H54 (cell line): ENCODE measurements at regions not wholly inside any gene's neighbourhood (a gene's known extent, or its start where the extent isn't known, plus 50 kb on each side); places are given as distances from the start of the nearest gene placed in this dataset.

ENCODE experiments used
- DNase-seq: peaks from one replicate; pipeline ENCODE4 v3.0.0; 2011; ENCODE audit warnings: low spot score, mixed read lengths; ENCODE audit not compliant: insufficient read length
- FAIRE-seq: peaks from 3 replicates; lab custom pipeline; 2011; peaks lifted over from hg19 to GRCh38; lab: Jason Lieb, UNC
- POLR2A ChIP-seq: IDR thresholded peaks from 2 replicates; pipeline ENCODE4 v1.6.1; 2011; ENCODE audit warnings: low read depth, mild to moderate bottlenecking, low read length

DNA sequence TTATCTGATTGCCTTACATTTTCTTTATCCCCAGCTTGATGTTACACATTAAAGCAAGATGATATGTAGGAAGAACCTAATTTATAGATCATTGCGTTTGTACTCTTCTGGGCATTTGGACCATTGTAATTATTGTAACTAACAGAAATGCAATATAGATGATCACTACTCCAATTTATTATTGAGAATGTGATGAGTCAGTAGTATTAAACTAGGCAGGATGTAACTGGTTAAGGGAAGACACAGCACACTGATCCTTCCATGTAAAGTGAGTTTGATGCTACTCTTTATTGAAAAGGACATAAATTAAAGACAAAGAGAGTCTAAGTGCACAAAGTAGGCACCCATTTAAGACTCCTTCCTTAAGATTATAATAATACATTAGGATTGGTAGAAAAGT lies 223.8 kb downstream of the KIF2B start:
- TF ChIP-seq POLR2A, result no peak
- DNase-seq, result no peak
- FAIRE-seq, result no peak

DNA sequence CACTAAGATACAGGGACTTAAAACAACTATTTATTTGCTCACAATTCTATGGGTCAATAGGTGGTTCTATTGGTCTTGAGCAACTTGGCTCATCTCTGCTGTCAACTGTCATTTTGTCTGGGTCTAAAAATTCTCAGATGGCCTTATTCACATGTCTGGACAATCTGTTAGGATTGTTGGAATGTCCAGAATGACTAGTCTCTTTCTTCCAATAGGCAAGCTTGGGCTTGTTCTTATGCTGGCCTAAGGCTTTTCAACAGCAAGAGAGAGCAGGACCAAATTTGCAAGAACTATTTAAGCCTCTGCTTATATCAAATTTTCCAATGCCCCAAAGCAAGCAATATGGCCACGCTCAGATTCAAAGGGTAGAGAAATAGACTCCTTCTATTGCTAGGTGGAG lies 240.9 kb downstream of the KIF2B start:
- DNase-seq (no peak), FAIRE-seq (no peak)
- no peak for TF ChIP-seq POLR2A

DNA sequence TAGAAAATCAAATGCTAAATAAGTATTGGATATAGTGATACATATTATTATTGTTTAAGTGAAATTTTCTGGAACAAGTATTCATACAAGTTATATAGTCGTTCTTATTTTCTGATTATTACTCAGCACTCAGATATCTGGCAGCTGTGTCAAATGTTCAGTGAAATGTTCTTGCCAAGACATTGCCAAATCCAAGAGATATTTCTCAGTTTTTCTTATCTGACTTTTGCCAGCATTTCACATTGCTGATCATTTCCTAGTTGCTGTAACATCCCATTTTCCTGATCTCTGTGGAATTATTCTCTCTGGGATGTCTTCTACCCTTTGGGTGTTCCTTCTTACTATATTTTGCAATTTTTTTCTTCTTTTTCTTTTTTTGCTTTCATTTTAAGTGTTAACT lies 262.3 kb downstream of the KIF2B start:
- TF ChIP-seq POLR2A, result no peak
- no peak for FAIRE-seq
- no peak for DNase-seq

DNA sequence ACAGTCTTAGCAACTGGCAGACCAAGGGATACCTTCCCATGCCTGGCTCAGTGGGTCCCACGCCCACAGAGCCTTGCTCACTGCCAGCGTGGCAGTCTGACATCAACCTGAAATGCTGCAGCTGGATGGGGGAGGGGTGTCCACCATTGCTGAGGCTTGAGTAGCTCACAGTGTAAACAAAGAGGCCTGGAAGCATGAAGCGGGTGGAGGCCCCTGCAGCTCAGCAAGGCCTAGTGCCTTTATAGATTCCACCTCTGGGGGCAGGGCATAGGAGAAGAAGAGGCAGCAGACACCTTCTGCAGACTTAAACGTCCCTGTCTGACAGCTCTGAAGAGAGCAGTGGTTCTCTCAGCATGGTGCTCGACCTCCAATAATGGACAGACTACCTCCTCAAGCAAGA lies 263.2 kb downstream of the KIF2B start:
- DNase-seq (no peak), FAIRE-seq (no peak)
- no peak for TF ChIP-seq POLR2A

DNA sequence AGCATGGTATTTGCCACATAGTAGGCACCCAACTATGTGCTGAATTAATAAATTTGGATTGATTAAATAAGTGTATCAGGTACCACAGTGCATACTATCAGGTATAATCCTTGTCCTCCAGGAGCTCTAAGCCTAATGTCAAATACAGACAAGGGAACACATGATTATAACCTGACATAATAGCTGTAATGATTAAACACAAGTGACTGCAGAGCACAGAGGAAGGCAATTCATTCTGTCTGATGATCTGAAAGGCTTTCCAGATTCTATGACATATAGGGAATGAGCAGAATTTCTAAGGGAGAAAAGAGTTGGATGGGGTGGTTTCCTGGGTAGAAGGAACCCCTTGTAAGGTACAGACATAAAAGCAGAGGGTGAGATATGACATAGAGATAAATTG lies 273.5 kb downstream of the KIF2B start:
- no peak for TF ChIP-seq POLR2A
- DNase-seq (no peak), FAIRE-seq (no peak)

DNA sequence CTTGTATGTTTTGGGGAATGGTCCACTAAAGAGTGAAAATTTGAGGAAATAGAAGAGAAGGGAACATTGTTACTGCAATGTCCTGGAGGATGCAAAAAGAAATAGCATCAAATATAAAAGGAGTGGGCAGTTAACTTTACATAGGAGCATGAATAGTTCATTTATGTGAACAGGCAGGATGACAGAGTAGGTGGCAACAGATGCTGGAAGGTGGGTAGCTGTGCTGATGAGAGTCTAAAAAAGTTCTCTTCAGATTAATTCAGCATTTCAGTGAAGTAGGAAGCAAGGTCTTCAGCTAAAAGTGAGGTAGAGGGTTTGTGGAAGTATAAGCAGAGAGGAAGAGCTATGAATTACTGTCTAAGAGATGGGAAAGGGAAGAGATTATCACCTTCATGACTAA lies 276.5 kb downstream of the KIF2B start:
- no peak for TF ChIP-seq POLR2A
- FAIRE-seq (no peak), DNase-seq (no peak)

DNA sequence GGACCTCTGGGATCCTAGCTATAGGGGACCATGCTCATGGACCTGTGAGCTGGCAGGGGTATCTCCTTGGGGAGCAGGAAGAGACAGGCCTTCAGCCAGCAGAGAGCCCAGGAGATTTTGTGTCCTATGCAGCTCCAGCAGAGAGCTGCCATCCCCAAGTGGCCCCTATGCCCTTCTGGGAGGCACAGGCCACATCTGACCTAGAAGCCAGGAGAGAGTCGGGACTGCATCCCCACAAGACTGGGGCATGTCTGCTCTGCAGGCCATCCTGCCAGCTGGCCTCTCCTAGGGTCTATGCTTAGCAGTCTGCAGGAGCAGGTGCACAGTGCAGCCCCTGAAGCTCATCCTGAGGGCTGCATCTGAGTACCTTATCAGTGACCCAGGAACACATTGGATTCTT lies 279.5 kb downstream of the KIF2B start:
- FAIRE-seq (no peak), DNase-seq (no peak)
- no peak for TF ChIP-seq POLR2A

DNA sequence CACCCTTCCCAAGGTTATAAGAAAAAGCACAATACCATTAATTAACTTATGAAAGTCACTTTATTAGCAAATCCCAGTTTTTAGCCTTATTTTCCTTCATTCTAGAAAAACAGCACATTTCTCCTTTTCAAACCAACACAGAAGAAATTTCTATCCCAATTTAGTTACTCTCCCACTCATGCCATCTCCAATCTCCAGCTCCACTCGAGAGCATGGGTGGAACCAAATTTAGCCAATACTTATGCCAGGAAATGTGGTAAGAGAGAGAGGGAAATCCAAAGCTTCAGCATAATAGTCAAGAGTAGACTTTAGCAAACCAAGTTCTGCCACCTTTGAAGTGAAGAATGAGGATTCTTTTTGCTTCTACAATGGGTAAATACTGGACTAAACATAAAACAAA lies 288.8 kb downstream of the KIF2B start:
- DNase-seq (no peak), FAIRE-seq (no peak)
- no peak for TF ChIP-seq POLR2A

DNA sequence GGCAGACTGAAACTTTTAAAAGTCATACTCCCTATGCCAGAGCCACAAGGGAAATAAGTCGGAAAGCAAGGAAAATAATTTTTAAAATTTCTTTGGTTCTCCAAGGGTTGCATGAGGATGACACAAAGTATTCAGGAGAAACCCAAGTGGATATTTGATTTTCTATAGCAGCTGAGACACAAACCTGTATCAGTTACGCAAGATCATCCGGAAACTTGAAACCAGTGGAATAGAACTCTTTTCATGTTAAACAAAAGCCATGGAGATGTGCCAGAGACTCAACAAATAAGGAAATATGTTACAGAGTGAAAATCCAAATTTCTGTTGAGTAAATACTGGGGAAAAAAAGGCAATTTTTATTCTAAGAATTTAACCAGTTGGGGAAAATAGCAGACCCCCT lies 294.7 kb downstream of the KIF2B start:
- TF ChIP-seq POLR2A, result no peak
- DNase-seq (no peak), FAIRE-seq (no peak)

DNA sequence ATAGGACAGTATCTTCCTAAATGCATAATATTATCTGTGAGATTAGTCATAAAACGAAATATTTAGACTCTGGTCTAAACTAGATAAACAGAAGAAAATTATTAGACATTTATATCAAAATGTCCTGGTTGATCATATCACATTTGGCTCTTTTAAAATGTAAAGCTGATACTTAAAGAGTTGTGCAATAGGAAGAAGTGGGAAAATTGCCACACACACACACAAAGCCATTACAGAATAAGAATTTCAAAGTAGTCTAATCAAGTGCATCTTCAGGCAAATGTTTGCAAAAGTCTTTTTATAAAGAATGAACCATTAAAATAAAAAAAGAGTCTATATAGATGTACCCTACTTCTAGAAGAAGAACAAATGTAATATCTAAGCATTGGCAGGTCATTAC lies 301.7 kb downstream of the KIF2B start:
- no peak for TF ChIP-seq POLR2A
- DNase-seq (no peak), FAIRE-seq (no peak)

DNA sequence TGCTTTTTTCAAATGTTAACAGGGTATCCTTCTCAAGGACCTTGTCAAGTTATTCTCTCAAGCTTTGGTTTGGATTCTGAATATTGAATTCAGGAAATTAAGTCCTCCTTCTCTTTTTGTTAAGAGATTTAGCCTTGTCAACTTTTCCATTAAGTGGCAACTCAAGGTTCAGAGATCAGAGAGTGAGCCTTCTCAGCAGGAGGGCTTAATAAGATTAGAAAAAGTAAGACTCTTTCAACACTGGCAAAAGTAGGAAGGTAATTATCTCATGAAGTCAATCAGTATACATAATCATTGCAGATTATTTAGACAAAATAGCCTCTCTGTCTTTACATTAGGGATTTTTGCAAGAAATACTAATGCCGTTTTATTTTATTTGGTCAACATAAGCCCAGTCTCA lies 330.7 kb downstream of the KIF2B start:
- FAIRE-seq (no peak), DNase-seq (no peak)
- TF ChIP-seq POLR2A, result no peak

DNA sequence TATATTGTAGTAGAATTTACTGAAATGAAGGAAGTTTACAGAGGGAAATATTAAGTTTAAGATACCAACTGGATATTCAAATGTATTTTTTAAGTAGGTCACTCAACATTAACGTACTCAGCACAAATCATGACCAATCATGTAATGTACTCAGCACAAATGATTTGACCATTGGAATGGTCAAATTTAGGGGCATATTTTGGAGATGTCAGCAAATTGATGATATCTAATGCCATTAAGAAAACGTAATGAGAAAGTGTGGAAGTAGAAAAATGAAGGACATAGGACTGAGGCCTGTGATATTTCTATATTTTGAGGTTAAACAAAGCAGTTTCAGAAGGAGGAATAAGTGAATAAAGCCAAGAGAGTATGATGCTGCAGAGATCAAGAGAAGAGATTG lies 334.8 kb downstream of the KIF2B start:
- DNase-seq (no peak), FAIRE-seq (no peak)
- no peak for TF ChIP-seq POLR2A

DNA sequence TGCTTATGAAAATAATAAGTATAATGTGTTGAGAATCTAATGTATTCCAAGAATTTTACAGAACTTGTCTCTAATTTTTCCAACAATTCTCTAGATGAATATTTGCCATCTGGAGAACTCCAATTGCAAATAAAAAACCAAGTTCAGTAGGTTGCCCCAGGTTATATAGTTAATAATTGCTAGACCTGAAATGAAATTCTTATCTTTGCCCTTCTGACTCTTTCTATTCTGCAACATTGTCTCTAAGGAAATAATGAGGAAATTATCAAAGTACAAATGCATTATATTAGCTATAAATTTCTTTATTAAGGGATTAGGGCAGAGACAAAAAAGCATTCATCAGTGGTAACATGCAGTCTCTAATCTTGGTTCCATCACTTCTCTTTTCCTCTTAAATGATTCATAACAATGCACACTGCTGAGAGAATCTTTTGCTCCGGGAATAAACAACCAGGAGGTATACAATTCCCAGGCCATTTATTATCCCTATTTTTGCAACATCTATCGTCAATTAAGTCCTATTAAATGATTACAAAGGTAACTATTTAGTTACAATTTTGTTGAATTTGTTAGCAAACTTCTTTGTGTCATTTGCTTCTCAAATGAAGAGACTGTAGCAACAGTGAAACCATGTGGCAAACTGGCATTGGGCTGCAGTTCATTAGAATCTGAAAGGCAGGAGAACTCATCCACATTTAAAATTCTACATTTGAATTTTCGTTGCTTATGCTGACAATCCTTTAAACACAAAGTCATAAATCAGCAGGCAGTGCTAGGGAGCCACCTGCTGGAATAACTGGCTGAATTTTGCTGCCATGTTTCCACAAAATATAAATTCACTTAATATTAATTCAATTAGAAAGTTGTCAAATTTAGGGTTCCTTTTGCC lies 349.6 kb downstream of the KIF2B start:
- no peak for TF ChIP-seq POLR2A
- no peak for DNase-seq
- no peak for FAIRE-seq

DNA sequence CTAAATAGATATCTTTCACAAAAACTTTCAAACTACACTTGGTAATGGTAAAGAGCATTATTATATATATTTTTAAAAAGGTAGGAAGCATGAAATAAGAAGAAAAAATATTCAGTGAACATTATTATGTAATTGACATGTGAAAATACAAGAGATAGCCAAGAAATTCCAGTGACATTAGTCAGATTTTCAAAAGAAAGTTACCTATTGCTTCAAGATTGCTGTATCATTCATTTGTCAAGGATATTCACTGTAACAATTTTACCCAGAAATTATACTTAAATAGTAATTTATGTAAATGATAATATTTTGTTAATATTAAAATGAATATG lies 350.2 kb downstream of the KIF2B start:
- DNase-seq, result no peak
- FAIRE-seq, result no peak
- TF ChIP-seq POLR2A, result no peak

DNA sequence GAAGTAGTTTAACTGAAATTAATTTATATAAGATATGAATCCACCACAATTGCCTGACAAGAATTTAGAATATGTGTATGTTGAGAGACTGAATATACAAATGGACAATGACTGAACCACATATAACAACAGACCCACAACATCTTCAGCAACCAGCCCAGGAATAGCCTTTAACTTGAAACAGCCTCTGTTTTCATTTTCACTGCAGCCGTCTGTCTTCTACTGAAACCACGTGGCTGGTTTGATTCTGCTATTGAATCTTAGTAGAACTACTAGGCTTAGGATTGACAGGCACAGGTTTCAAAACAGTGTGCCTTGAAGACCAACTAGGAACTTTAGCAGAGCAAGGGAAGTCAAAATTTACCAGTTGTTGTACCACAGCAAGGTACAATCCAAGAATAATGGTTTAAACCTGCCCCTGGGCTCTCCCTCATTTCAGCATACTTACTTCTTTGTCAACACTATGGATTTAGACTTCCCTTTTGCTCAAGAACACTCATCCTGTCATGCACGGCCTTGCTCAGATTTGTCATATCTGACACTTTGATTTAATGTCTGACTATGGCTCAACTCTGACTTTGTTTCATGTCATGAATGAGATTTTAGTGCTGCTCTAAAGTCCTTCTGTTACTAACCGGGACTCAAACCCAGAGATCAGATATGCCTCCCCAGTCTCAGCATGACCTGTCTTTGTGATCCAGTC lies 355.0 kb downstream of the KIF2B start:
- no peak for DNase-seq
- no peak for TF ChIP-seq POLR2A
- no peak for FAIRE-seq
